ENCODE measurements at regions not wholly inside any gene's neighbourhood (a gene's known extent, or its start where the extent isn't known, plus 50 kb on each side); places are given as distances from the start of the nearest gene placed in this dataset.
"Not testable (repeated sequence)": the region's sequence is repeated elsewhere in the genome, so short reads cannot be mapped to it uniquely, and the experiment has no call there.

DNA sequence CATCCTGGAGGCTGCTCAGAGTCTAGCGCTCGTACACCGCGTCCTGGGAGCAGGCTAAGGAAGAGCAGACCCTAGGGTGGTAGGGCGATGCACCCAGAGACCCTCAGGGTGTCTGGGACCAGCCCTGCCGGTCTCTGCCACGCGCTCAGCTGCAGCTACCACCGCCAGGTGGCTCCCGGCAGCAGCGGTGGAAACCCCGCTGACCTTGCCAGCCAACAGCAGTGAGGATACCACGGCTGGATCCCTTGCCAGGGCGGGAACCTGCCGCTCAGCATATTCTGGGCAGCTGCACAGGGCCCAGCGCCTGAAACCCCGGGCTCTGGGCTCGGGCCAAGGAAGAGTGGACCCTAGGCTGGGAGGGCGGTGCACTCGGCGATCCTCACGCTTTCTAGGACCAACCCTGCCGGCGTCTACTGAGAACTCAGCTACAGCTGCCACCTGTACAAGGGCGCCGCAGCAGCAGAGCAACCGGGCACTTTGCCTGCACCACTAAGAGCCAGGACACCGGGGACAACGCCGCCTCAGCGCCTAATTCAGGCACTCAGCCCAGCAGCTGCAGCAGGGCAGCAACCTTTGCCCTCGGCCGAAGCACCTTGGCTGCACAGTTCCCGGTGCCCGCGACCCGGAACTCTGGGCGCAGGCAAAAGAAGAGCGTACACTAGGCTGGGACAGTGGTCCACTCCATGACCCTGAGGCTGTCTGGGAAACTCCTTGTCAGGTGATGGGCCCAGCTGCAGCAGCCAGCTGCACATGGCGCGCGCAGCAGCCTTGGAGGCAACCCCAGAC lies 80.8 kb downstream of the POTEB2 start:
- not testable (repeated sequence) for DNase-seq (ENCODE audit: low read depth in 2 of 2)

DNA sequence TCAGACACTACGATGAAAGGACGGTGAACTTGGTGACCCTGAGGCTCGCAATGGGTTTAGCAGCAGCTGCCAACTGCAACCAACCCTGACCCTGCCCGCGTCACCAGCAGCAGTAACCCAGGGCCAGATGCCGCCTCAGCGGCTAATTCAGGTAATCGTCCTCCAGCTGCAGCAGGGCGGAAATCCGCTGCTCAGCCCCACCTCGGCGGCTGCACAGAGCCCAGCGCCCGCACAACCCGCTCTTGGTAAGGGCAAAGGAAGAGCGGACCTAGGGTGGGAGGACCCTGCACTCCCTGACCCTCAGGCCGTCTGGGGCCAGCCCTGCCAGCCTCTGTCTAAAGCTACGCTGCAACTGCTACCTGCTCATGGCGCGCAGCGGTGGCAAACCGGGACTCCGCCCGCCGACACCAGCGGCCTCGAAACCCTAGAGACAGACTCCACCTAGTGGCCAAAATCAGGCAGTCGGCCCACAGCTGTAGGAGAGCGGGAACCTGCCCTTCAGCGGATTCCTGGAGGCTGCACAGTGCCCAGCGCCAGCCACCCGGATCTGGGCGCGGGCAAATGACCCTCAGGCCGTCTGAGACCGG lies 82.4 kb downstream of the POTEB2 start:
- DNase-seq (ENCODE audit: low read depth in 2 of 2), result peak in 1 of 2 donors; percentile 5

DNA sequence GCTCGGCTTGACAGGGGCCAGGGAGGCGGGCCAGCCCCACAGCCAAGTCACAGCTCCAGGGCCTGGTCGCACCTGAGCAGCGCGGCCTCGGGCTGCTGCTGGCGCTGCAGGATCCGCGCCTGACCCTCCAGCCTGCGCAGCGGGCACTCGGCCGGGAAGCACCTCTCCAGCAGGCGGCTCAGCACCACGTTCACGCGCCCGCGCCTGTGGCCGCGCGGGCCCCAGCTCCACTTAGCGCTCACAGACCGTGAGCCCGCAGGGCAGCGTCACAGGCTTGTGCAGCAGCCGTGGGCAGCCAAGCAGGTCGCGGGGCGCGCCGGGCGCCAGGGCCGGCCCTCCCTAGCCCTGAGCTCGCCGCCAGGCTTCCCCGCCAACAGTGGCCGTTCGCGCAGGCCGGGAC lies 90.7 kb downstream of the POTEB2 start:
- DNase-seq (ENCODE audit: low read depth in 2 of 2), result not testable (repeated sequence)

DNA sequence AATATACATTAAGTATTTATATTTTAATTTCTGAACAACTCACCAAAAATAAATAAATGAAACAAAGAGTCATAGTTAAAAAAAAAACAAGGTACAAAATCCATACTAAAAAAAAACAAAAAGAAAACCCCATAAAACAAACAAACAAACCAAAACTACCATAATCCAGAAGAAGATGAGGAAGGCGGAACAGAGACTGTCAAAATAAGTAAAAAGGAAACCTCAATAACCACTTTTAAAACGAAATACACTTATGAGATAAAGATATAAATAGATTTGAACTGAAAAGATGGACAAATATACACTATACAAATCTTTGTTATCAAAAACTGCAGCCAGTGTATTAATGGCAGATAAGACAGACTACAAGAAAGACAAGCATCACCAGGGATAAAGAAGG lies 98.2 kb downstream of the POTEB2 start:
- DNase-seq (ENCODE audit: low read depth in 2 of 2), result not testable (repeated sequence)

DNA sequence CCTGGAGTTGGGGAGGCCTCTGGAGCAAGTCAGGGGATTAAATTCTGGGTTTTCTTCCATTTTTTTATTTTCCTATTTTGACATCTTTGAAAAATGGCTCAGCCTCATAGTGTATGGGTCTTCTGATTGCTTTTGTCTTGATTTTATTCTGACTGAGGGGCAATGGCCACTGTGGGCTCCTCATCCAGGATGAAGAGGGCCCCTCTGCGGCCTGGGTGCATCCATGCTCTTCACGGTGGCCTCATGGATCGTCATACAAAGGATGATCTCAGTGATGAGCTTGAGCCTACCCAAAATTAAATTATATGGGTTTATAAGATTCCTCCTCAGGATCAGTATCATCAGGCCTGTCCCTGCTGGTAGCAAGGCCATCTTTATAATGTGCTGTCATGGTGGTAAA lies 103.7 kb downstream of the POTEB2 start:
- not testable (repeated sequence) for DNase-seq (ENCODE audit: low read depth in 2 of 2)

DNA sequence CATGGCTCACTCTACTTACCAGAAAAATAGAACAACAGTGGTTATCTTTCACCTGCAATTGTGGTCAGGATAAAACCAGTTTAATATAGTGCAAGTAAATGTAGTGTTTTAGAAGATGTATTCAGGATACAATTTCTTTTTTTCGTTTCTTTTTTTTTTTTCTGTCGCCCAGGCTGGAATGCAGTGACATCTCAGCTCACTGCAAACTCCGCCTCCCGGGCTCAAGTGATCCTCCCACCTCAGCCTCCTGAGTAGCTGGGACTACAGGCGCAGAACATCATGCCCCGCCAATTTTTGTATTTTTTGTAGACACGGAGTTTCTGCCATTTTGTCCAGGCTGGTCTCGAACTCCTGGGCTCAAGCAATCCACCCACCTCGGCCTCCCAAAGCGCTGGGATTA lies 109.7 kb downstream of the POTEB2 start:
- DNase-seq (ENCODE audit: low read depth in 2 of 2), result not testable (repeated sequence)

DNA sequence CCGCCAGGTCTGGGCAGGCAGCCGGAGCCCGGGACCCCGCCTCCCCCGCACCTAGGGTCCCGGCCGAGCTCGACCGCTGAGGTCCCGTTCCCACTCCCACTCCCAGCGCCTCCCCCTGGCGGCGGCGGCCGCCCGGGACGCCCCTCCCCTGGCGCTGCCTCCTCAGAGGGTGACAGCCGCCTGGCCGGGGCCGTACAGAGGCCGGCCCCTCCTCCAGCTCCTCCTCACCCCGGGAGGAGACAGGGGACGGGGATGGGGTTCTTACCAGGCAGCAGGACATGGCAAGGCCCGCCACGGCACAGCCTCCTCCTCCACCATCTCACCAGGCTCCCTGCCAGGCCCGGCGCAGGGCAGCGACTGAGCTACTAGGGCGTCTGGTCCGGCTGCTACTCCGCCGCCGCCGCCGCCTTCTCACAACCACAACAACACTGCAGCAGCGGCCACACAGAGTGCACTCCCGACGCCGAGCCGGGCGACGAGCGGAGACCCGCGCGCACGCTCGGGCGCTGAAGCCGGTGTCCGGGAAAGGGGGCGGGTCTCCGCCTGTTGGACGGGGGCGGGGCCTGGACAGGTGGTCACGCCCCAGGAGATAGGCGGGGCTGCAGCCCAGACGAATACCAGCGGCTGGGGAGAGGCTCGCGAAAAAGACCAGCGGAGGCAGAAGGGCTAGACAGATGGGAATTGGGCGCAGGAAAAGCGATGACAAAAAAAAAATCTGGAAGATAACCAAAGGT lies 110.3 kb downstream of the POTEB2 start:
- peak in 1 of 2 donors; percentile 40 for DNase-seq (ENCODE audit: low read depth in 2 of 2)

DNA sequence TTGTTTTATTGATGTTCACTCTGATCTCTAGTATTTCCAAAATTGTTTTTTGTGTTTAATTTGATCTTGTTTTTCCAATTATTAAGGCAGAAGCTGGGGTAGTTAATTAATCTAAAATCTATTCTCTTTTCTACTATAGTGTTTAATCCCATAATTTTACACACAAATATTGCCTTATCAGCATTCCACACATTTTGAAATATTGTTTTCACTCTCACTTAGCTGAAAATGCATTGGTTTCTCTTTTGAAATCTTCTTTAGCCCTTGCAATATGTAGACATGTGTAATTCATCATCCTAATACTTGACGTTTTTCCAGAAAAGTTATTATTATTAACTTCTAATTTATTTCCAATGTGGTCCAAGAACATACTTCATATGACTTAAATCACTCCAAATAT lies 132.6 kb downstream of the POTEB2 start:
- DNase-seq (ENCODE audit: low read depth in 2 of 2), result not testable (repeated sequence)
